ENCODE measurements at regions not wholly inside any gene's neighbourhood (a gene's known extent, or its start where the extent isn't known, plus 50 kb on each side); places are given as distances from the start of the nearest gene placed in this dataset.
A peak's percentile ranks its signal among the peaks of the same experiment; 100 is the strongest.

GRCh38 chr9:124125651-124125977 lies 114.0 kb downstream of the LHX2 start:
- Mint-ChIP-seq H3K4me3 (no peak overlapping the region), H3K27me3 (ENCODE audit: low read depth) (no peaks in the 10 kb centered on the region; the same call in 1 of the 2 replicates), H3K4me1 (peaks cover 7% of the 10 kb centered on the region), H3K36me3 (no peaks in the 10 kb centered on the region), H3K27ac (no peak overlapping the region), H3K9me3 (no peaks in the 10 kb centered on the region)
- TF ChIP-seq TCF7 (CRISPR knock-in tag; IDR thresholded peaks at IDR 0.05; ENCODE audit: low read depth) (no peak), NFE2L1 (CRISPR knock-in tag; IDR thresholded peaks at IDR 0.05) (no peak), ZNF425 (CRISPR knock-in tag; conservative IDR thresholded peaks at IDR 0.05) (no peak), ZNF317 (CRISPR knock-in tag; IDR thresholded peaks at IDR 0.05; ENCODE audit: borderline replicate concordance, low read depth) (no peak), SP1 (CRISPR knock-in tag; conservative IDR thresholded peaks at IDR 0.05) (no peak), FOXJ3 (CRISPR knock-in tag; IDR thresholded peaks at IDR 0.05; ENCODE audit: borderline replicate concordance) (no peak), HMGXB4 (CRISPR knock-in tag; IDR thresholded peaks at IDR 0.05) (no peak), ERG (CRISPR knock-in tag; IDR thresholded peaks at IDR 0.05) (no peak), ZNF512 (CRISPR knock-in tag; IDR thresholded peaks at IDR 0.05; ENCODE audit: borderline replicate concordance) (no peak)
- DNase-seq (ENCODE audit: low spot score) (no peak), ATAC-seq (peak; percentile 38)
- CTCF ChIA-PET, result interaction anchor here (1.1 to 4.0 kb wide), 10 partner anchors 12 to 276 kb away, joined by 3 to 46 read pairs (median 6); no protein-coding TSS in a partner anchor
- POLR2A ChIA-PET, result no interaction called here

GRCh38 chr9:124126648-124127646 lies 115.4 kb downstream of the LHX2 start:
- no peaks in the 10 kb centered on the region; the same call in 1 of the 2 replicates for H3K27me3 Mint-ChIP-seq (ENCODE audit: low read depth)
- peak; percentile 100 for TF ChIP-seq CTCF (IDR thresholded peaks at IDR 0.05)
- no peak for TF ChIP-seq KAT7 (CRISPR knock-in tag; IDR thresholded peaks at IDR 0.05; ENCODE audit: borderline replicate concordance)
- no peak for TF ChIP-seq ZNF138 (CRISPR knock-in tag; conservative IDR thresholded peaks at IDR 0.05)
- peak; percentile 87; the same call in 1 of the 2 replicates for TF ChIP-seq GTF2I (CRISPR knock-in tag; conservative IDR thresholded peaks at IDR 0.05)
- TF ChIP-seq PRRX2 (CRISPR knock-in tag; IDR thresholded peaks at IDR 0.05), result no peak
- 0 out of 2 replicates have a peak, but pooled peaks have one; percentile 22 for TF ChIP-seq MAX (CRISPR knock-in tag; IDR thresholded peaks at IDR 0.05)
- no peak for TF ChIP-seq IRF2 (CRISPR knock-in tag; IDR thresholded peaks at IDR 0.05; ENCODE audit: borderline replicate concordance, low read depth)
- TF ChIP-seq E2F1 (CRISPR knock-in tag; IDR thresholded peaks at IDR 0.05), result no peak
- H3K27ac Mint-ChIP-seq, result no peak overlapping the region
- H3K4me3 Mint-ChIP-seq, result no peak overlapping the region
- H3K36me3 Mint-ChIP-seq, result no peaks in the 10 kb centered on the region
- CTCF ChIA-PET, result interaction anchor here (0.6 to 4.0 kb wide), 50 partner anchors 8 to 528 kb away, joined by 3 to 46 read pairs (median 4); no protein-coding TSS in a partner anchor
- ATAC-seq (peak; percentile 73), DNase-seq (ENCODE audit: low spot score) (peak; percentile 92)
- H3K4me1 Mint-ChIP-seq, result peaks cover 7% of the 10 kb centered on the region
- POLR2A ChIA-PET, result interaction anchor here (0.6 kb wide), 1 partner anchor 198 kb away, joined by 3 read pairs; no protein-coding TSS in a partner anchor
- H3K9me3 Mint-ChIP-seq, result no peaks in the 10 kb centered on the region
